ENCODE measurements at regions not wholly inside any gene's neighbourhood (a gene's known extent, or its start where the extent isn't known, plus 50 kb on each side); places are given as distances from the start of the nearest gene placed in this dataset.
"Not testable (repeated sequence)": the region's sequence is repeated elsewhere in the genome, so short reads cannot be mapped to it uniquely, and the experiment has no call there.

GRCh38 chr17:15802917-15803316, 70.8 kb downstream of the TBC1D26 start:
- not testable (repeated sequence) for DNase-seq (ENCODE audit: low read depth); H3K4me3 ChIP-seq (ENCODE audit: low read depth, low read length)

GRCh38 chr17:15806825-15807224, 74.7 kb downstream of the TBC1D26 start:
- not testable (repeated sequence) for DNase-seq (ENCODE audit: low read depth); H3K4me3 ChIP-seq (ENCODE audit: low read depth, low read length)

- not testable (repeated sequence) for H3K4me3 ChIP-seq (ENCODE audit: low read depth, low read length); DNase-seq (ENCODE audit: low read depth)
Observed at GRCh38 chr17:15813388-15813787, 81.3 kb downstream of the TBC1D26 start.

- DNase-seq (ENCODE audit: low read depth); H3K4me3 ChIP-seq (ENCODE audit: low read depth, low read length): not testable (repeated sequence)
Observed at GRCh38 chr17:15814003-15814402, 81.9 kb downstream of the TBC1D26 start.

- not testable (repeated sequence) for DNase-seq (ENCODE audit: low read depth); H3K4me3 ChIP-seq (ENCODE audit: low read depth, low read length)
Observed at GRCh38 chr17:15817861-15818260, 85.8 kb downstream of the TBC1D26 start.

- not testable (repeated sequence) for DNase-seq (ENCODE audit: low read depth); H3K4me3 ChIP-seq (ENCODE audit: low read depth, low read length)
Observed at GRCh38 chr17:15822280-15822679, 90.2 kb downstream of the TBC1D26 start.

- TF ChIP-seq CTCF (IDR thresholded peaks at IDR 0.05; ENCODE audit: insufficient read depth, low read depth, low read length), result peak; percentile 72
- peak; percentile 79 for DNase-seq (ENCODE audit: low read depth)
- H3K4me3 ChIP-seq (ENCODE audit: low read depth, low read length), result not testable (repeated sequence)
Observed at GRCh38 chr17:15828727-15829314, 96.7 kb downstream of the TBC1D26 start.

- not testable (repeated sequence) for H3K4me3 ChIP-seq (ENCODE audit: low read depth, low read length)
- peak; percentile 30 for DNase-seq (ENCODE audit: low read depth)
Observed at GRCh38 chr17:15830221-15830620, 98.1 kb downstream of the TBC1D26 start.

- DNase-seq (ENCODE audit: low read depth), result peak; percentile 39
- not testable (repeated sequence) for H3K4me3 ChIP-seq (ENCODE audit: low read depth, low read length)
Observed at GRCh38 chr17:15831182-15831581, 99.1 kb downstream of the TBC1D26 start.

GRCh38 chr17:15832921-15833480, 100.9 kb downstream of the TBC1D26 start:
- not testable (repeated sequence) for H3K4me3 ChIP-seq (ENCODE audit: low read depth, low read length)
- peak; percentile 16 for DNase-seq (ENCODE audit: low read depth)

- not testable (repeated sequence) for DNase-seq (ENCODE audit: low read depth); H3K4me3 ChIP-seq (ENCODE audit: low read depth, low read length)
Observed at GRCh38 chr17:15833890-15834289, 101.8 kb downstream of the TBC1D26 start.

- not testable (repeated sequence) for H3K4me3 ChIP-seq (ENCODE audit: low read depth, low read length); DNase-seq (ENCODE audit: low read depth)
Observed at GRCh38 chr17:15835481-15835880, 103.4 kb downstream of the TBC1D26 start.

GRCh38 chr17:15836249-15836982, 104.3 kb downstream of the TBC1D26 start:
- DNase-seq (ENCODE audit: low read depth); H3K4me3 ChIP-seq (ENCODE audit: low read depth, low read length): not testable (repeated sequence)

GRCh38 chr17:15836991-15837390, 104.9 kb downstream of the TBC1D26 start:
- DNase-seq (ENCODE audit: low read depth), result peak; percentile 5
- not testable (repeated sequence) for H3K4me3 ChIP-seq (ENCODE audit: low read depth, low read length)

GRCh38 chr17:15847447-15848229, 97.3 kb upstream of the ADORA2B start:
- peak; percentile 89 for DNase-seq (ENCODE audit: low read depth)
- not testable (repeated sequence) for H3K4me3 ChIP-seq (ENCODE audit: low read depth, low read length)

All from fibroblast of villous mesenchyme (primary cell).